MCF 10A (cell line): ENCODE measurements at regions not wholly inside any gene's neighbourhood (a gene's known extent, or its start where the extent isn't known, plus 50 kb on each side); places are given as distances from the start of the nearest gene placed in this dataset.

ENCODE experiments used
- BruUV-seq: library from RNA; stranded (reverse); fragments of 400-500 nt; replicated peaks from 2 replicates; lab custom pipeline; 2021; lab: Mats Ljungman, UMichigan
- CTCF ChIA-PET: fragments of 300-600 bp; sonication (Branson Sonifier 250); formaldehyde crosslinking; extraction: SDS; loops from one replicate; lab custom pipeline; 2021; ENCODE audit warnings: antibody characterized with exemption, inconsistent platforms; lab: Yijun Ruan, JAX
- POLR2A ChIA-PET: fragments of 300-600, 350-650 bp; sonication (Branson Sonifier 250); formaldehyde crosslinking; extraction: SDS; loops from one replicate; lab custom pipeline; 2020; ENCODE audit warnings: antibody characterized with exemption, inconsistent platforms; lab: Yijun Ruan, JAX
- DNase-seq: peaks from one replicate; pipeline ENCODE4 v3.0.0-alpha.2; 2018; ENCODE audit not compliant: unreplicated experiment
- H3K27ac Mint-ChIP-seq: one replicate; pipeline ENCODE4 v1.8.0; 2022; ENCODE audit warnings: mild to moderate bottlenecking, low read depth, mixed read lengths; ENCODE audit not compliant: unreplicated experiment
- H3K27me3 Mint-ChIP-seq: one replicate; pipeline ENCODE4 v1.8.0; 2022; ENCODE audit warnings: mixed read lengths; ENCODE audit not compliant: insufficient read depth, unreplicated experiment
- H3K36me3 Mint-ChIP-seq: one replicate; pipeline ENCODE4 v1.8.0; 2022; ENCODE audit warnings: mild to moderate bottlenecking, moderate library complexity, mixed read lengths; ENCODE audit not compliant: insufficient read depth, unreplicated experiment
- H3K4me1 Mint-ChIP-seq: one replicate; pipeline ENCODE4 v1.8.0; 2022; ENCODE audit warnings: mixed read lengths; ENCODE audit not compliant: insufficient read depth, unreplicated experiment
- H3K4me3 Mint-ChIP-seq: one replicate; pipeline ENCODE4 v1.8.0; 2022; ENCODE audit warnings: mild to moderate bottlenecking, moderate library complexity, mixed read lengths; ENCODE audit not compliant: unreplicated experiment
- H3K9me3 Mint-ChIP-seq: one replicate; pipeline ENCODE4 v1.8.0; 2022; ENCODE audit warnings: mixed read lengths; ENCODE audit not compliant: unreplicated experiment
- CTCF ChIP-seq: fragments of 200-600 bp; IDR thresholded peaks from one replicate; pipeline ENCODE4 v1.8.0; 2022; ENCODE audit warnings: antibody characterized with exemption, mild to moderate bottlenecking; ENCODE audit not compliant: unreplicated experiment
- intact Hi-C: fragments of 100-400 bp; cut with micrococcal nuclease; formaldehyde crosslinking; loops from 2 replicates; pipeline ENCODE4 v1.14.1; 2022

GRCh38 chr11:97361812-97362378 lies 972.1 kb downstream of the JRKL start:
- intact Hi-C loops = no loop called here
- no TSS peak for BruUV-seq
- Mint-ChIP-seq H3K27ac (no peak overlapping the region), H3K27me3 (peaks cover 21% of the 10 kb centered on the region), H3K4me3 (no peak overlapping the region), H3K4me1 (peaks cover 20% of the 10 kb centered on the region), H3K36me3 (no peaks in the 10 kb centered on the region), H3K9me3 (no peaks in the 10 kb centered on the region)
- ChIA-PET CTCF (interaction anchor here (1.6 kb wide), 1 partner anchor 898 kb away, joined by 4 read pairs; no protein-coding TSS in a partner anchor), POLR2A (interaction anchor here (0.6 to 1.3 kb wide), 3 partner anchors 9 to 1241 kb away, joined by 3 to 4 read pairs (median 3); no protein-coding TSS in a partner anchor)
- no peak for TF ChIP-seq CTCF
- peak; percentile 74 for DNase-seq

- ChIA-PET CTCF (no interaction called here), POLR2A (no interaction called here)
- Mint-ChIP-seq H3K36me3 (no peaks in the 10 kb centered on the region), H3K27me3 (peaks cover 8% of the 10 kb centered on the region), H3K27ac (no peak overlapping the region), H3K9me3 (no peaks in the 10 kb centered on the region), H3K4me1 (peaks cover 20% of the 10 kb centered on the region), H3K4me3 (no peak overlapping the region)
- no peak for TF ChIP-seq CTCF
- no TSS peak for BruUV-seq
- no peak for DNase-seq
- intact Hi-C loops = no loop called here
Measured at GRCh38 chr11:97363331-97363730, 973.5 kb downstream of the JRKL start.

GRCh38 chr11:97364047-97364446 lies 974.2 kb downstream of the JRKL start:
- H3K27me3 Mint-ChIP-seq = peaks cover 4% of the 10 kb centered on the region
- no peaks in the 10 kb centered on the region for H3K36me3 Mint-ChIP-seq
- no peak overlapping the region for H3K4me3 Mint-ChIP-seq
- BruUV-seq = no TSS peak
- peaks cover 20% of the 10 kb centered on the region for H3K4me1 Mint-ChIP-seq
- H3K27ac Mint-ChIP-seq = peak overlapping the region; percentile 17
- no peak for TF ChIP-seq CTCF
- DNase-seq = peak; percentile 5
- POLR2A ChIA-PET = no interaction called here
- H3K9me3 Mint-ChIP-seq = no peaks in the 10 kb centered on the region
- CTCF ChIA-PET = no interaction called here
- intact Hi-C loops = no loop called here

DNA sequence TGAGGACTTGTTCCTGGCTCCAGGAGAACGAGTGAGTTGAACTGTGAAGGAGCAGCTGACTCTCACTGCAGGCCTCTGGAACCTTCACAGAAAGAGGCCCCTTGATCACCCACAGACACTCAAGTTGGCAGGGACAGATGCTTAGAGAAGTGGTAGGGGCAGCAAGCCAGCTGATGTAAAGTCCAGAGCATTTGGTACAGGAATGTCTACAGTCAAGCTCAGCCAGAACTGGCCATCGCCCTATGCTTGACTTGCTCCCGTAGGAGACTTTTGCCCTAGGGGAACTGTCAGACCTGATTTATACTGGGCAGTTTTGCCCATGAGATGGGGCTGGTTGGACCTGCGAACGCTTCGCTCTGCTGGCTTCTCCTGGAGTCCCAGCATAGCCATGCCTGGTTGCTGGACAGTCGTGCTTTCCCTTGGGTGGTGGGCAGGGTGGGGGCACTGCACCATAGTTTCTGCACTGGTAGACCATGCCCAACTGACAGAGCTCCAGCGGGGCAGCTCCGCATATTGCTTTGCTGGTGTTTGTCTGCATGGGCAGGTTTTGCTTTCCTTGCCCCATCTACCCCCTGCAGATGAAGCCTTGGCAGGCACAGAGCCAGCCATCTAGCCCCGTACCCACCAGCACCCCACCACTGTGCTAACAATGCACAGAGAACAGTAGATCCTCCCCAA lies 977.7 kb downstream of the JRKL start:
- no peaks in the 10 kb centered on the region for H3K36me3 Mint-ChIP-seq
- ChIA-PET CTCF (no interaction called here), POLR2A (no interaction called here)
- DNase-seq = no peak
- H3K4me3 Mint-ChIP-seq = no peak overlapping the region
- intact Hi-C loops = no loop called here
- peaks cover 38% of the 10 kb centered on the region for H3K27me3 Mint-ChIP-seq
- no peaks in the 10 kb centered on the region for H3K9me3 Mint-ChIP-seq
- no peak for TF ChIP-seq CTCF
- no peak overlapping the region for H3K27ac Mint-ChIP-seq
- no TSS peak for BruUV-seq
- peaks cover 10% of the 10 kb centered on the region for H3K4me1 Mint-ChIP-seq
